ENCODE measurements at regions not wholly inside any gene's neighbourhood (a gene's known extent, or its start where the extent isn't known, plus 50 kb on each side); places are given as distances from the start of the nearest gene placed in this dataset.

- 97% methylated on average over 2 of the region's 2 CpGs for WGBS
- no peaks in the 10 kb centered on the region for H3K36me3 ChIP-seq (ENCODE audit: control insufficient read depth in 4 of 4, insufficient read depth in 3 of 4, low read depth in 1 of 4, low read length in 3 of 4)
- no peaks in the 10 kb centered on the region for H3K9me3 ChIP-seq (ENCODE audit: control insufficient read depth in 4 of 4, low read length in 3 of 4)
- no peaks in the 10 kb centered on the region for H3K27me3 ChIP-seq (ENCODE audit: control insufficient read depth in 4 of 4, insufficient read depth in 4 of 4, low read length in 3 of 4)
- no peak overlapping the region for H3K9ac ChIP-seq (ENCODE audit: low read depth in 1 of 2, low read length in 2 of 2)
- H3K27ac ChIP-seq (ENCODE audit: low read depth in 1 of 2, low read length in 2 of 2) = no peak overlapping the region
- TF ChIP-seq EGR1 (IDR thresholded peaks at IDR 0.05; ENCODE audit: low read depth in 2 of 2) = no peak
- TF ChIP-seq, protein P1, sequence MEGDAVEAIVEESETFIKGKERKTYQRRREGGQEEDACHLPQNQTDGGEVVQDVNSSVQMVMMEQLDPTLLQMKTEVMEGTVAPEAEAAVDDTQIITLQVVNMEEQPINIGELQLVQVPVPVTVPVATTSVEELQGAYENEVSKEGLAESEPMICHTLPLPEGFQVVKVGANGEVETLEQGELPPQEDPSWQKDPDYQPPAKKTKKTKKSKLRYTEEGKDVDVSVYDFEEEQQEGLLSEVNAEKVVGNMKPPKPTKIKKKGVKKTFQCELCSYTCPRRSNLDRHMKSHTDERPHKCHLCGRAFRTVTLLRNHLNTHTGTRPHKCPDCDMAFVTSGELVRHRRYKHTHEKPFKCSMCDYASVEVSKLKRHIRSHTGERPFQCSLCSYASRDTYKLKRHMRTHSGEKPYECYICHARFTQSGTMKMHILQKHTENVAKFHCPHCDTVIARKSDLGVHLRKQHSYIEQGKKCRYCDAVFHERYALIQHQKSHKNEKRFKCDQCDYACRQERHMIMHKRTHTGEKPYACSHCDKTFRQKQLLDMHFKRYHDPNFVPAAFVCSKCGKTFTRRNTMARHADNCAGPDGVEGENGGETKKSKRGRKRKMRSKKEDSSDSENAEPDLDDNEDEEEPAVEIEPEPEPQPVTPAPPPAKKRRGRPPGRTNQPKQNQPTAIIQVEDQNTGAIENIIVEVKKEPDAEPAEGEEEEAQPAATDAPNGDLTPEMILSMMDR (IDR thresholded peaks at IDR 0.05; ENCODE audit: low read depth, low read length, missing input control) = no peak
- TF ChIP-seq, protein P2, sequence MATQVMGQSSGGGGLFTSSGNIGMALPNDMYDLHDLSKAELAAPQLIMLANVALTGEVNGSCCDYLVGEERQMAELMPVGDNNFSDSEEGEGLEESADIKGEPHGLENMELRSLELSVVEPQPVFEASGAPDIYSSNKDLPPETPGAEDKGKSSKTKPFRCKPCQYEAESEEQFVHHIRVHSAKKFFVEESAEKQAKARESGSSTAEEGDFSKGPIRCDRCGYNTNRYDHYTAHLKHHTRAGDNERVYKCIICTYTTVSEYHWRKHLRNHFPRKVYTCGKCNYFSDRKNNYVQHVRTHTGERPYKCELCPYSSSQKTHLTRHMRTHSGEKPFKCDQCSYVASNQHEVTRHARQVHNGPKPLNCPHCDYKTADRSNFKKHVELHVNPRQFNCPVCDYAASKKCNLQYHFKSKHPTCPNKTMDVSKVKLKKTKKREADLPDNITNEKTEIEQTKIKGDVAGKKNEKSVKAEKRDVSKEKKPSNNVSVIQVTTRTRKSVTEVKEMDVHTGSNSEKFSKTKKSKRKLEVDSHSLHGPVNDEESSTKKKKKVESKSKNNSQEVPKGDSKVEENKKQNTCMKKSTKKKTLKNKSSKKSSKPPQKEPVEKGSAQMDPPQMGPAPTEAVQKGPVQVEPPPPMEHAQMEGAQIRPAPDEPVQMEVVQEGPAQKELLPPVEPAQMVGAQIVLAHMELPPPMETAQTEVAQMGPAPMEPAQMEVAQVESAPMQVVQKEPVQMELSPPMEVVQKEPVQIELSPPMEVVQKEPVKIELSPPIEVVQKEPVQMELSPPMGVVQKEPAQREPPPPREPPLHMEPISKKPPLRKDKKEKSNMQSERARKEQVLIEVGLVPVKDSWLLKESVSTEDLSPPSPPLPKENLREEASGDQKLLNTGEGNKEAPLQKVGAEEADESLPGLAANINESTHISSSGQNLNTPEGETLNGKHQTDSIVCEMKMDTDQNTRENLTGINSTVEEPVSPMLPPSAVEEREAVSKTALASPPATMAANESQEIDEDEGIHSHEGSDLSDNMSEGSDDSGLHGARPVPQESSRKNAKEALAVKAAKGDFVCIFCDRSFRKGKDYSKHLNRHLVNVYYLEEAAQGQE (IDR thresholded peaks at IDR 0.05) = no peak
- no peak for TF ChIP-seq GABPA (IDR thresholded peaks at IDR 0.05 in 1 of 2, conservative IDR thresholded peaks at IDR 0.05 in 1 of 2)
- TF ChIP-seq HNF4A (conservative IDR thresholded peaks at IDR 0.05) = no peak
- TF ChIP-seq RAD21 (IDR thresholded peaks at IDR 0.05) = no peak
- TF ChIP-seq YY1 (IDR thresholded peaks at IDR 0.05) = no peak
- H3K4me1 ChIP-seq (ENCODE audit: control insufficient read depth in 4 of 4, insufficient read depth in 4 of 4, low read length in 3 of 4) = peaks cover 1 to 6% (median 4%) of the 10 kb centered on the region in 4 donors
- DNase-seq (ENCODE audit: low spot score) = no peak
- H3K4me3 ChIP-seq (ENCODE audit: low read depth in 1 of 3, low read length in 3 of 3) = no peak overlapping the region
These were observed 429.8 kb upstream of the TPM1 start for GRCh38 chr15:62612771-62613170.

DNA sequence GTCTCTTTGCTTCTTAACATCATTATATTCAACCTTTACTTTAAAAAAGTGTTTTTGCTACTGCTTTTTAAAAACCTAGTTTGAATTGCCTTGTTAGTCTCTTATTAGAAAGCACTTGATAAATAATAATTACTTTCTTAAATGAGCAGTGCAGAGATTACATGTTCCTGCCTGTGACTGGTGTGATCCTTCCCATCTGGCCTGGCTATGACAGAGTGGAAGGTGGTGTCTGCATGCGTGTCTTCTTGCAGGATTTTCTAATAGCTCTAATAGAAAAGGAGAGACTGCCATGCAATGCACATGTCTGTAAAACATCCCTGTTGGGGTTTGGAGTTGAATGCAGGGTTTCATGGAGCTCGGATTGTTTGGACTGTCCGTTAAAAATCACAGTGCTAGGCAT is 425.8 kb upstream of the TPM1 start:
- WGBS = 85% methylated on average over 3 of the region's 3 CpGs
- Histone ChIP-seq H3K36me3 (ENCODE audit: control insufficient read depth in 4 of 4, insufficient read depth in 3 of 4, low read depth in 1 of 4, low read length in 3 of 4) (no peaks in the 10 kb centered on the region), H3K9me3 (ENCODE audit: control insufficient read depth in 4 of 4, low read length in 3 of 4) (no peaks in the 10 kb centered on the region), H3K4me3 (ENCODE audit: low read depth in 1 of 3, low read length in 3 of 3) (no peak overlapping the region), H3K9ac (ENCODE audit: low read depth in 1 of 2, low read length in 2 of 2) (no peak overlapping the region), H3K27me3 (ENCODE audit: control insufficient read depth in 4 of 4, insufficient read depth in 4 of 4, low read length in 3 of 4) (no peaks in the 10 kb centered on the region), H3K27ac (ENCODE audit: low read depth in 1 of 2, low read length in 2 of 2) (no peak overlapping the region), H3K4me1 (ENCODE audit: control insufficient read depth in 4 of 4, insufficient read depth in 4 of 4, low read length in 3 of 4) (no peaks in the 10 kb centered on the region)
- no peak for DNase-seq (ENCODE audit: low spot score)
- TF ChIP-seq FOXA2 (IDR thresholded peaks at IDR 0.05) (no peak), SP1 (IDR thresholded peaks at IDR 0.05) (no peak), HNF4G (IDR thresholded peaks at IDR 0.05) (no peak), NR2F2 (IDR thresholded peaks at IDR 0.05) (no peak), FOXA1 (IDR thresholded peaks at IDR 0.05) (no peak), JUND (IDR thresholded peaks at IDR 0.05) (no peak)
- TF ChIP-seq, protein P3, sequence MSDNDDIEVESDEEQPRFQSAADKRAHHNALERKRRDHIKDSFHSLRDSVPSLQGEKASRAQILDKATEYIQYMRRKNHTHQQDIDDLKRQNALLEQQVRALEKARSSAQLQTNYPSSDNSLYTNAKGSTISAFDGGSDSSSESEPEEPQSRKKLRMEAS (IDR thresholded peaks at IDR 0.05) = no peak
- TF ChIP-seq, protein P1 (IDR thresholded peaks at IDR 0.05; ENCODE audit: low read depth, low read length, missing input control) = no peak

Data from liver (tissue), 8 donors.